CD14-positive monocyte (primary cell): ENCODE measurements at regions not wholly inside any gene's neighbourhood (a gene's known extent, or its start where the extent isn't known, plus 50 kb on each side); places are given as distances from the start of the nearest gene placed in this dataset.
"Not testable (repeated sequence)": the region's sequence is repeated elsewhere in the genome, so short reads cannot be mapped to it uniquely, and the experiment has no call there.

Experiments
- DNase-seq, 3 donors: peaks; one replicate each; pipeline ENCODE4 v3.0.0-alpha.2; 2011 to 2022
- H2AFZ ChIP-seq: 2 replicates; pipeline ENCODE4 v1.6.0; 2012; ENCODE audit warnings: mild to moderate bottlenecking, low read depth, low read length, inconsistent platforms; ENCODE audit not compliant: insufficient read depth, poor library complexity, severe bottlenecking
- H3K27ac ChIP-seq, 2 donors: 1 replicate in 1 of 2; 2 replicates in 1 of 2; pipeline ENCODE4 v1.5.1; 2012 to 2013; ENCODE audit warnings: low read length in 2 of 2, control low read depth in 1 of 2, inconsistent platforms in 1 of 2, low read depth in 1 of 2, mild to moderate bottlenecking in 1 of 2
- H3K27me3 ChIP-seq, 2 donors: one replicate each; pipeline versions ENCODE4 v1.6.0 to v1.6.1; 2011 to 2013; ENCODE audit warnings: low read length in 2 of 2; ENCODE audit not compliant: control insufficient read depth in 2 of 2, insufficient read depth in 2 of 2
- H3K36me3 ChIP-seq, 2 donors: replicated peaks in 1 of 2; 1 replicate in 1 of 2; 2 replicates in 1 of 2; pipeline versions ENCODE4 v1.5.1 to v1.6.1; 2012 to 2013; ENCODE audit warnings: low read length in 2 of 2, control low read depth in 1 of 2, inconsistent platforms in 1 of 2, mild to moderate bottlenecking in 1 of 2; ENCODE audit not compliant: insufficient read depth in 2 of 2, control insufficient read depth in 1 of 2
- H3K4me1 ChIP-seq, 2 donors: 1 replicate in 1 of 2; 2 replicates in 1 of 2; pipeline versions ENCODE4 v1.5.1 to v1.6.1; 2012 to 2013; ENCODE audit warnings: low read length in 2 of 2, control low read depth in 1 of 2, inconsistent platforms in 1 of 2, mild to moderate bottlenecking in 1 of 2, moderate library complexity in 1 of 2; ENCODE audit not compliant: insufficient read depth in 2 of 2, control insufficient read depth in 1 of 2
- H3K4me2 ChIP-seq: replicated peaks from 2 replicates; pipeline ENCODE3; 2012; ENCODE audit warnings: low read length, moderate library complexity, mild to moderate bottlenecking; ENCODE audit not compliant: poor library complexity, severe bottlenecking; ENCODE audit errors: extremely low read depth
- H3K4me3 ChIP-seq, 3 experiments: fragments of 200-600 bp in 1 of 3; sonication (generic) in 1 of 3; replicated peaks in 1 of 3; 1 replicate in 2 of 3; 2 replicates in 1 of 3; pipeline ENCODE4 v1.5.1; 2011 to 2013; ENCODE audit warnings: low read length in 3 of 3, mild to moderate bottlenecking in 3 of 3, control low read depth in 2 of 3, low read depth in 2 of 3, inconsistent platforms in 1 of 3, moderate library complexity in 1 of 3
- H3K79me2 ChIP-seq: 2 replicates; pipeline ENCODE4 v1.6.0; 2012; ENCODE audit warnings: mild to moderate bottlenecking, control low read depth, inconsistent platforms, low read length, moderate library complexity; ENCODE audit not compliant: insufficient read depth
- H3K9ac ChIP-seq: 2 replicates; pipeline ENCODE4 v1.6.0; 2017; ENCODE audit warnings: low read length, mild to moderate bottlenecking; ENCODE audit not compliant: insufficient read depth, poor library complexity, severe bottlenecking
- H3K9me3 ChIP-seq, 2 donors: replicated peaks in 1 of 2; 1 replicate in 1 of 2; 2 replicates in 1 of 2; pipeline versions ENCODE4 v1.5.1 to v1.6.1; 2012 to 2013; ENCODE audit warnings: low read length in 2 of 2, control low read depth in 1 of 2; ENCODE audit not compliant: control insufficient read depth in 1 of 2, insufficient read depth in 1 of 2
- H4K20me1 ChIP-seq: 2 replicates; pipeline ENCODE4 v1.6.0; 2012; ENCODE audit warnings: mild to moderate bottlenecking, low read length, control low read depth, moderate library complexity; ENCODE audit not compliant: insufficient read depth
- H3K27ac Mint-ChIP-seq, 7 donors: one replicate each; pipeline ENCODE4 v1.8.0; 2020; ENCODE audit warnings: mild to moderate bottlenecking in 7 of 7, mixed read lengths in 7 of 7, moderate library complexity in 6 of 7, inconsistent platforms in 2 of 7
- H3K27me3 Mint-ChIP-seq, 3 donors: one replicate each; pipeline ENCODE4 v1.8.0; 2021 to 2022; ENCODE audit warnings: low read depth in 3 of 3, mild to moderate bottlenecking in 3 of 3, mixed read lengths in 3 of 3, moderate library complexity in 3 of 3, inconsistent platforms in 1 of 3
- H3K36me3 Mint-ChIP-seq, 2 donors: one replicate each; pipeline ENCODE4 v1.8.0; 2020; ENCODE audit warnings: mixed read lengths in 2 of 2, inconsistent platforms in 1 of 2, mild to moderate bottlenecking in 1 of 2
- H3K4me1 Mint-ChIP-seq: one replicate; pipeline ENCODE4 v1.8.0; 2020; ENCODE audit warnings: mild to moderate bottlenecking, mixed read lengths
- H3K4me3 Mint-ChIP-seq, 2 donors: one replicate each; pipeline ENCODE4 v1.8.0; 2020; ENCODE audit warnings: mild to moderate bottlenecking in 2 of 2, mixed read lengths in 2 of 2, moderate library complexity in 1 of 2
- H3K9me3 Mint-ChIP-seq, 7 donors: one replicate each; pipeline ENCODE4 v1.8.0; 2020 to 2022; ENCODE audit warnings: mixed read lengths in 7 of 7, mild to moderate bottlenecking in 6 of 7, moderate library complexity in 6 of 7, inconsistent platforms in 2 of 7
- CTCF ChIP-seq: fragments of 200-600 bp; IDR thresholded peaks from one replicate; pipeline ENCODE4 v1.8.0; 2022; ENCODE audit warnings: antibody characterized with exemption, mild to moderate bottlenecking
- WGBS: methylation state at CpG from one replicate; pipeline ENCODE4 v1.1.5; 2013; ENCODE audit warnings: missing lambda C conversion rate; ENCODE audit not compliant: insufficient coverage; 5-methylcytosine and 5-hydroxymethylcytosine counted together
- intact Hi-C, 2 donors: fragments of 100-400 bp; cut with micrococcal nuclease; formaldehyde crosslinking; loops; one replicate each; pipeline versions ENCODE4 v1.15.0 to v1.15.1; 2023

- H3K9me3 Mint-ChIP-seq: peaks cover 0 to 5% (median 2%) of the 10 kb centered on the region in 7 donors
- Histone ChIP-seq H3K4me2 (no peak overlapping the region), H3K27me3 (no peaks in the 10 kb centered on the region), H3K36me3 (peaks cover 10 to 22% of the 10 kb centered on the region in 2 donors), H3K9me3 (no peaks in the 10 kb centered on the region), H3K79me2 (no peaks in the 10 kb centered on the region), H3K9ac (no peak overlapping the region), H3K4me1 (no peaks in the 10 kb centered on the region), H3K4me3 (no peak overlapping the region), H2AFZ (no peak overlapping the region), H3K27ac (no peak overlapping the region), H4K20me1 (no peaks in the 10 kb centered on the region)
- H3K27me3 Mint-ChIP-seq: peaks cover 0 to 2% (median 0%) of the 10 kb centered on the region in 3 donors
- no peak for DNase-seq
- no peak overlapping the region for H3K4me3 Mint-ChIP-seq
- WGBS: no CpG with 5 or more reads among the region's 1 CpG
- H3K27ac Mint-ChIP-seq: no peak overlapping the region
- intact Hi-C loops: no loop called here
- peaks cover 31 to 37% of the 10 kb centered on the region in 2 donors for H3K36me3 Mint-ChIP-seq
- peaks cover 2% of the 10 kb centered on the region for H3K4me1 Mint-ChIP-seq
- no peak for TF ChIP-seq CTCF
These were observed 211.4 kb downstream of the PTPRC start for GRCh38 chr1:198850196-198850595.

GRCh38 chr1:198850966-198851365 is 212.1 kb downstream of the PTPRC start:
- not testable (repeated sequence) for H3K4me2 ChIP-seq
- 91% methylated on average over 3 of the region's 5 CpGs for WGBS

More at GRCh38 chr1:198850966-198851365, 212.1 kb downstream of the PTPRC start:
- H3K4me3 Mint-ChIP-seq, H3K9ac ChIP-seq, H3K79me2 ChIP-seq, DNase-seq, H3K9me3 Mint-ChIP-seq, H2AFZ ChIP-seq, H3K4me3 ChIP-seq, H3K4me1 ChIP-seq, H3K9me3 ChIP-seq, H3K27ac Mint-ChIP-seq, H3K27me3 Mint-ChIP-seq, H3K4me1 Mint-ChIP-seq, H4K20me1 ChIP-seq, H3K27ac ChIP-seq, H3K27me3 ChIP-seq, intact Hi-C loops: not testable (repeated sequence)
- peaks cover 10 to 22% of the 10 kb centered on the region in 2 donors for H3K36me3 ChIP-seq
- H3K36me3 Mint-ChIP-seq: peaks cover 24 to 29% of the 10 kb centered on the region in 2 donors
